Lower leg skin (tissue), 3 donors: ENCODE measurements at regions not wholly inside any gene's neighbourhood (a gene's known extent, or its start where the extent isn't known, plus 50 kb on each side); places are given as distances from the start of the nearest gene placed in this dataset.

ENCODE experiments used
- CTCF ChIP-seq, 3 donors: fragments of 450-650 bp; IDR thresholded peaks; one replicate each; pipeline ENCODE4 v1.5.1; 2016; ENCODE audit warnings: antibody characterized with exemption in 3 of 3, mild to moderate bottlenecking in 3 of 3, moderate library complexity in 2 of 3
- POLR2A ChIP-seq, 2 donors: fragments of 450-650 bp; IDR thresholded peaks; one replicate each; pipeline ENCODE4 v1.6.1; 2016 to 2017; ENCODE audit warnings: antibody characterized with exemption in 2 of 2, mild to moderate bottlenecking in 1 of 2, moderate library complexity in 1 of 2

GRCh38 chr2:120805011-120805410, 69.3 kb downstream of the GLI2 start:
- TF ChIP-seq CTCF (IDR thresholded peaks at IDR 0.05) (no peak), POLR2A (IDR thresholded peaks at IDR 0.05) (no peak)
